GM20000 (cell line): ENCODE measurements at regions not wholly inside any gene's neighbourhood (a gene's known extent, or its start where the extent isn't known, plus 50 kb on each side); places are given as distances from the start of the nearest gene placed in this dataset.

Source experiments
- DNase-seq: peaks from one replicate; pipeline ENCODE4 v3.0.0; 2012; ENCODE audit warnings: low spot score
- CTCF ChIP-seq: IDR thresholded peaks from 2 replicates; pipeline ENCODE4 v1.5.1; 2012; ENCODE audit warnings: mild to moderate bottlenecking, control low read depth; ENCODE audit errors: extremely low read depth, missing control alignments

DNA sequence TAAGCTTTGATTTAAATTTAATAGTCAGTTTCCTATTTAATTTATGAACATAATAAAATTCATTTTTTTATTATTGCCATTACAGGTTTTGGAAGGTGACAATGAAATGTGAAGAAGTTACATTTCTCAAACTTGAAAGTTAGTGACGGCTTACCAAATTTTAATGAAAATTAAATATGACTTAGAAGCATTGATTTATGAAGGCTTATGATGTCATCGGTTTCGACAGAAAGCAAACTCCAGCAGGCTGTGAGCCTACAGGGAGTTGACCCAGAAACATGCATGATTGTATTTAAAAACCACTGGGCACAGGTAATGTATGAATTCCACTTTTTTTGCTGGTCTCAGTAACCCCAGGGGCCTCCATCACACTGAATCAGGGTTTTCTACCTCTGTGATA lies 157.1 kb downstream of the FHIP1A start:
- no peak for DNase-seq
- TF ChIP-seq CTCF: no peak

- TF ChIP-seq CTCF: no peak
- DNase-seq: peak; percentile 21
These were observed 158.1 kb downstream of the FHIP1A start for GRCh38 chr4:151567056-151567455.

GRCh38 chr4:151568966-151569365 lies 160.0 kb downstream of the FHIP1A start:
- TF ChIP-seq CTCF: no peak
- DNase-seq: no peak

DNA sequence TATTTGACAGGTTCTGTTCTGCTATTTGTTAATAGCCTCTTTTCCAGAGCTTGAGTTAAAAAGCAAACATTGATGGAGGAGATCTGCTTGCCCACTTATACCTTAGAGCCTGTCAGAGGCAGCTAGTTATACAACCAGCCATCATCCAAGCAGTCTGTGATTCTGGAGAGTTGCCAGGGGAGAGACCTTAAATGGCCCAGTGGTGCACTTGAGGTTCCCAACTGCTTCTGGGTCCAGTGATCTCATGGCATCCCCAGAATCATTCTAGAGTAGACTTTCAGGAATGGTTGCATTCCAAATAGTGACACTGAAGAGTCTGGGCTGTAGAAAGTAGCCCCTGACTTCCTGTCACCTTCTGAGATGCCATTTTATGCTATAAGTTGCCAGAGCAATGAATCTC lies 160.7 kb downstream of the FHIP1A start:
- no peak for DNase-seq
- TF ChIP-seq CTCF: no peak

- no peak for TF ChIP-seq CTCF
These were observed 164.5 kb downstream of the FHIP1A start for GRCh38 chr4:151573474-151573873.

GRCh38 chr4:151573945-151574344 lies 165.0 kb downstream of the FHIP1A start:
- no peak for DNase-seq
- no peak for TF ChIP-seq CTCF

More at GRCh38 chr4:151573474-151573873, 164.5 kb downstream of the FHIP1A start:
- DNase-seq: no peak

GRCh38 chr4:151574968-151575367 lies 166.0 kb downstream of the FHIP1A start:
- no peak for TF ChIP-seq CTCF
- DNase-seq: no peak
